ENCODE measurements at regions not wholly inside any gene's neighbourhood (a gene's known extent, or its start where the extent isn't known, plus 50 kb on each side); places are given as distances from the start of the nearest gene placed in this dataset.

GRCh38 chr13:37344056-37344455 lies 238.6 kb upstream of the CSNK1A1L start:
- peaks cover 4% of the 10 kb centered on the region for H3K4me1 ChIP-seq (ENCODE audit: insufficient read depth)

GRCh38 chr13:37342205-37342604 lies 236.7 kb upstream of the CSNK1A1L start:
- Histone ChIP-seq H3K79me2 (no peaks in the 10 kb centered on the region), H4K20me1 (ENCODE audit: insufficient read depth, poor library complexity, severe bottlenecking) (no peaks in the 10 kb centered on the region), H3K4me1 (ENCODE audit: insufficient read depth) (peaks cover 4% of the 10 kb centered on the region), H3K4me3 (no peak overlapping the region), H3K9me2 (replicated peaks; ENCODE audit: insufficient read depth) (no peaks in the 10 kb centered on the region), H3K27me3 (no peaks in the 10 kb centered on the region), H2AFZ (no peak overlapping the region), H3K9me3 (ENCODE audit: low read depth) (no peaks in the 10 kb centered on the region), H3K4me2 (no peak overlapping the region), H3K36me3 (replicated peaks; ENCODE audit: insufficient read depth, low read depth) (no peaks in the 10 kb centered on the region), H3K27ac (no peak overlapping the region)
- DNase-seq (ENCODE audit: low spot score), result no peak
- TF ChIP-seq EZH2 (IDR thresholded peaks at IDR 0.05; ENCODE audit: borderline replicate concordance), result no peak
- TF ChIP-seq EZH2phosphoT487 (IDR thresholded peaks at IDR 0.05; ENCODE audit: low read depth, severe bottlenecking, unreplicated experiment), result no peak
- no peak for TF ChIP-seq CTCF (IDR thresholded peaks at IDR 0.05; ENCODE audit: poor library complexity)
- WGBS (ENCODE audit: low lambda C conversion rate, missing lambda C conversion rate), result 85% methylated on average over 6 of the region's 6 CpGs

More at GRCh38 chr13:37344056-37344455, 238.6 kb upstream of the CSNK1A1L start:
- H3K36me3 ChIP-seq (replicated peaks; ENCODE audit: insufficient read depth, low read depth), result no peaks in the 10 kb centered on the region
- TF ChIP-seq CTCF (IDR thresholded peaks at IDR 0.05; ENCODE audit: poor library complexity) (no peak), EZH2phosphoT487 (IDR thresholded peaks at IDR 0.05; ENCODE audit: low read depth, severe bottlenecking, unreplicated experiment) (no peak), EZH2 (IDR thresholded peaks at IDR 0.05; ENCODE audit: borderline replicate concordance) (no peak)
- H3K4me3 ChIP-seq, result no peak overlapping the region
- no peak overlapping the region for H3K4me2 ChIP-seq
- H3K79me2 ChIP-seq, result no peaks in the 10 kb centered on the region
- H3K9me2 ChIP-seq (replicated peaks; ENCODE audit: insufficient read depth), result no peaks in the 10 kb centered on the region
- H3K9me3 ChIP-seq (ENCODE audit: low read depth), result no peaks in the 10 kb centered on the region
- H3K27me3 ChIP-seq, result no peaks in the 10 kb centered on the region
- no peaks in the 10 kb centered on the region for H4K20me1 ChIP-seq (ENCODE audit: insufficient read depth, poor library complexity, severe bottlenecking)
- DNase-seq (ENCODE audit: low spot score), result no peak
- H2AFZ ChIP-seq, result no peak overlapping the region
- H3K27ac ChIP-seq, result no peak overlapping the region
- WGBS (ENCODE audit: low lambda C conversion rate, missing lambda C conversion rate), result 25% methylated on average over 3 of the region's 3 CpGs

- no peak for TF ChIP-seq EZH2phosphoT487 (IDR thresholded peaks at IDR 0.05; ENCODE audit: low read depth, severe bottlenecking, unreplicated experiment)
- no peak for TF ChIP-seq CTCF (IDR thresholded peaks at IDR 0.05; ENCODE audit: poor library complexity)
- TF ChIP-seq EZH2 (IDR thresholded peaks at IDR 0.05; ENCODE audit: borderline replicate concordance), result no peak
- peaks cover 4% of the 10 kb centered on the region for H3K4me1 ChIP-seq (ENCODE audit: insufficient read depth)
- no peak overlapping the region for H2AFZ ChIP-seq
- H3K4me3 ChIP-seq, result no peak overlapping the region
- DNase-seq (ENCODE audit: low spot score), result no peak
- H3K36me3 ChIP-seq (replicated peaks; ENCODE audit: insufficient read depth, low read depth), result no peaks in the 10 kb centered on the region
- no peak overlapping the region for H3K4me2 ChIP-seq
- H3K9me3 ChIP-seq (ENCODE audit: low read depth), result no peaks in the 10 kb centered on the region
- H3K27ac ChIP-seq, result no peak overlapping the region
- H3K79me2 ChIP-seq, result no peaks in the 10 kb centered on the region
- 82% methylated on average over 7 of the region's 7 CpGs for WGBS (ENCODE audit: low lambda C conversion rate, missing lambda C conversion rate)
- no peaks in the 10 kb centered on the region for H3K9me2 ChIP-seq (replicated peaks; ENCODE audit: insufficient read depth)
- no peaks in the 10 kb centered on the region for H3K27me3 ChIP-seq
- no peaks in the 10 kb centered on the region for H4K20me1 ChIP-seq (ENCODE audit: insufficient read depth, poor library complexity, severe bottlenecking)
These were observed 235.6 kb upstream of the CSNK1A1L start for GRCh38 chr13:37340901-37341670.

All from hepatocyte (in vitro differentiated cells).